GM12874 (cell line): ENCODE measurements at regions not wholly inside any gene's neighbourhood (a gene's known extent, or its start where the extent isn't known, plus 50 kb on each side); places are given as distances from the start of the nearest gene placed in this dataset.

Source experiments
- CTCF ChIP-seq: IDR thresholded peaks from 2 replicates; pipeline ENCODE4 v1.5.1; 2011; ENCODE audit warnings: low read depth, mild to moderate bottlenecking, control low read depth, low read length, moderate library complexity; ENCODE audit not compliant: insufficient read depth

- no peak for TF ChIP-seq CTCF
Measured at GRCh38 chr1:232164078-232164963, 465.6 kb downstream of the SIPA1L2 start.

- TF ChIP-seq CTCF: no peak
Measured at GRCh38 chr1:232163533-232163932, 466.4 kb downstream of the SIPA1L2 start.

GRCh38 chr1:232162001-232162400, 467.9 kb downstream of the SIPA1L2 start:
- no peak for TF ChIP-seq CTCF

GRCh38 chr1:232153652-232154051, 476.3 kb downstream of the SIPA1L2 start:
- no peak for TF ChIP-seq CTCF

GRCh38 chr1:232150770-232151548, 479.0 kb downstream of the SIPA1L2 start:
- TF ChIP-seq CTCF: no peak

- no peak for TF ChIP-seq CTCF
Measured at GRCh38 chr1:232149287-232150201, 480.4 kb downstream of the SIPA1L2 start.

GRCh38 chr1:232147215-232147614, 482.7 kb downstream of the SIPA1L2 start:
- TF ChIP-seq CTCF: no peak
